ENCODE measurements at regions not wholly inside any gene's neighbourhood (a gene's known extent, or its start where the extent isn't known, plus 50 kb on each side); places are given as distances from the start of the nearest gene placed in this dataset.

DNA sequence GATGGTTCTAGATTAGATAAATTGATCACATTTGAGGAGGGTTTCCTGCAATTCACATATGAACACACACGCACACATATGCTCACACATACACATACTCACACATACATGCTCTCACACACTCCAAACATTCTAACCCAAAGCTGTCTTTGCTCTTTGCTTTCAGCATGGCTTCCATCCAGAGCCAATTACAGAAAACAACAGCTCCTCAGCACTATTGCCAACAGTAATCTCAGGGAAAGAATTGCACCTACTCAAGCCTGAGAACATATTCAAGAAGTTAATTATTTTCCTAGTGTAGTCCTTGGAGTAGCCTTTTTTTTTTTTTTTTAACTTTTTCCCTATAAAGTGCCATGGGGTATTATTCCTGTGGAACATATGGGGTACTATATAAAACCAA is 246.9 kb upstream of the PARD3B start:
- ATAC-seq (ENCODE audit: low FRiP score) (no peak), DNase-seq (ENCODE audit: low spot score) (no peak)
- TF ChIP-seq, protein P1, sequence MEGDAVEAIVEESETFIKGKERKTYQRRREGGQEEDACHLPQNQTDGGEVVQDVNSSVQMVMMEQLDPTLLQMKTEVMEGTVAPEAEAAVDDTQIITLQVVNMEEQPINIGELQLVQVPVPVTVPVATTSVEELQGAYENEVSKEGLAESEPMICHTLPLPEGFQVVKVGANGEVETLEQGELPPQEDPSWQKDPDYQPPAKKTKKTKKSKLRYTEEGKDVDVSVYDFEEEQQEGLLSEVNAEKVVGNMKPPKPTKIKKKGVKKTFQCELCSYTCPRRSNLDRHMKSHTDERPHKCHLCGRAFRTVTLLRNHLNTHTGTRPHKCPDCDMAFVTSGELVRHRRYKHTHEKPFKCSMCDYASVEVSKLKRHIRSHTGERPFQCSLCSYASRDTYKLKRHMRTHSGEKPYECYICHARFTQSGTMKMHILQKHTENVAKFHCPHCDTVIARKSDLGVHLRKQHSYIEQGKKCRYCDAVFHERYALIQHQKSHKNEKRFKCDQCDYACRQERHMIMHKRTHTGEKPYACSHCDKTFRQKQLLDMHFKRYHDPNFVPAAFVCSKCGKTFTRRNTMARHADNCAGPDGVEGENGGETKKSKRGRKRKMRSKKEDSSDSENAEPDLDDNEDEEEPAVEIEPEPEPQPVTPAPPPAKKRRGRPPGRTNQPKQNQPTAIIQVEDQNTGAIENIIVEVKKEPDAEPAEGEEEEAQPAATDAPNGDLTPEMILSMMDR (IDR thresholded peaks at IDR 0.05): no peak

DNA sequence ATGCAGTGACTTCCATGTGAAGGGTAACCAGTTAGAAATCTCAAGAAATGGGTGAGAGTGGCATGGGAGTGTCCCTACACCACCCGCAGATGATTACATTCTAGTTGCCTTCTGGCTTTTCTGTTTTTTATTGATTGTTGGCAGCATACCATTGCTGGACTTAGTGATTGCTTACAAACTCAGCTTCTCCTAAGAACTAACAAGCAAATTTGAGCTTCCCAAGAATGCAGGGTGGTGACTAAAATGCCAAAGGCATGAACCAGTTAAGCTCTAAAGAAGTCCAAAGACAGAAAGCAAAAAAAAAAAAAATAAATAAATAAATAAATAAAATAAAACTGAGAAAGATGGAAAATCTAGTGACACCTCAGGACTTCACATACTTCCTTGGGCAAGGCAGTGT is 245.5 kb upstream of the PARD3B start:
- TF ChIP-seq, protein P1 (IDR thresholded peaks at IDR 0.05): no peak
- ATAC-seq (ENCODE audit: low FRiP score): no peak
- DNase-seq (ENCODE audit: low spot score): no peak

DNA sequence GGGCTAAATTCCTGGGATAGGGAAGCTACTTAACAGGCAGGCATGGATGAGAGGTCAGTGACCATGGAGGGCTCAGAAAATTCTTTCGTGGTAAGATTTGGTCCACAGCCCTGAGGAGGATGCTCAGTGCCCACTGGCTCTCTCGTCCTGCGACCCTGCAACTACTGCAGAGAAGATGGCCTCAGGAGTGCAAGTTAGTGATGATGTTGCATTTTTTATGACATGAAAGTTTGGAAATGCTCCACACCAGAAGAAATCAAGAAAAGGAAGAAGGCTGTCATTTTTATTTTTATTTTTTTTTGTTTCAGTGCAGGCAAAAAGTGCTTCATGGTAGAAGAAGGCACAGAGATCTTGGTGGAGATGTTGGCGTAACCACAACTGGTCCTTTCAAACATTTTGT is 238.6 kb upstream of the PARD3B start:
- TF ChIP-seq, protein P1 (IDR thresholded peaks at IDR 0.05): no peak
- ATAC-seq (ENCODE audit: low FRiP score): no peak
- no peak for DNase-seq (ENCODE audit: low spot score)

DNA sequence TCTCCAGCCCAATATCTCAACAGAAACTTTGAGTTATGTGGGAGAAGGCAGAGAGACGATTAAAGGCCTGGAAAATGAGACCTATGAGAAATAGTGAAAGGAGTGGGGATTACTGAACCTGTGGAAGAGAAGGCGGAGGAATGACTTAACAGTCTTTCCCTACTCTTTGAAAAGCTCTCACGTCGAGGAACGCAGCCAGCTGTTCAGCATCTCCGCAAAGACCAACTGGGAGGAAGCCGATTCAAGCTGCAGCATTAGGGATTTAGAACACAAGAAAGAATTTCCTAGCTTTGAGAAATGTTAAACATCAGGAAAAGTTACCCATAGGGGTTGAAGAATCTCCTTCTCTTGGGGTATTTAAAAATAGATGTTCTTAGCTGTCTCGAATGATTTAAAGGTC is 233.2 kb upstream of the PARD3B start:
- ATAC-seq (ENCODE audit: low FRiP score) (no peak), DNase-seq (ENCODE audit: low spot score) (no peak)
- TF ChIP-seq, protein P1 (IDR thresholded peaks at IDR 0.05): no peak

- TF ChIP-seq, protein P1 (IDR thresholded peaks at IDR 0.05): no peak
- ATAC-seq (ENCODE audit: low FRiP score) (no peak), DNase-seq (ENCODE audit: low spot score) (no peak)
Measured at GRCh38 chr2:204313256-204313655, 232.0 kb upstream of the PARD3B start.

GRCh38 chr2:204315236-204315662 is 230.0 kb upstream of the PARD3B start:
- ATAC-seq (ENCODE audit: low FRiP score): peak; percentile 75
- no peak for DNase-seq (ENCODE audit: low spot score)
- TF ChIP-seq, protein P1 (IDR thresholded peaks at IDR 0.05): no peak

DNA sequence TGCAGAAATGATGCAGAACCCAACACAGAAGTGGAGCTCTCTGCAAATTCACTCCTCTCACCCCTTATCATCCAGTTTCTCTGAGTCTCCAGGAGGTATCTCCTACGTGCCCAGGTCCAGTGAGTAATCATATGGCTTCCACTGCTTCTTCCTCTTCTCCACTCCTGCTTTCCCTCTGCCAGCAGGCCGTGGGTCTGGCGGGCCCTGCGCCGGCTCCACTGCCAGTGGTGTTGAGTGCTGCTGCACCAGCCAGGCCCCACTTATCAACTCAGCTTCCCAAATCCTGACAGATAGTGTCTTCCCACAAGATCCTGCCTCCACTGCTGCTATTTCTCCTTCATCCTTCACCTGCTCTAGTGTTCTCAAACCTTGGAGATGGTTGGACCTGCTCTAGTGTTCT is 227.6 kb upstream of the PARD3B start:
- TF ChIP-seq, protein P1 (IDR thresholded peaks at IDR 0.05): no peak
- no peak for DNase-seq (ENCODE audit: low spot score)
- no peak for ATAC-seq (ENCODE audit: low FRiP score)
